A549 (cell line): ENCODE measurements at regions not wholly inside any gene's neighbourhood (a gene's known extent, or its start where the extent isn't known, plus 50 kb on each side); places are given as distances from the start of the nearest gene placed in this dataset.

Experiments
- EP300 ChIP-seq, 2 experiments: fragments of >200 bp; sonication (Bioruptor Twin); formaldehyde crosslinking; IDR thresholded peaks; 2 replicates in 1 of 2; 3 replicates in 1 of 2; pipeline ENCODE4 v1.6.1; 2016 to 2017
- FOSL2 ChIP-seq, 2 experiments: fragments of 450-650 bp in 1 of 2; fragments of >200 bp in 1 of 2; sonication (Bioruptor Twin) in 1 of 2; formaldehyde crosslinking; IDR thresholded peaks; 2 replicates each; pipeline versions ENCODE4 v1.5.0 to v1.6.1; 2016 to 2020; ENCODE audit warnings: mild to moderate bottlenecking in 1 of 2, moderate library complexity in 1 of 2
- GATA3 ChIP-seq: IDR thresholded peaks from 2 replicates; pipeline ENCODE4 v1.6.1; 2012; ENCODE audit warnings: borderline replicate concordance
- KDM5A ChIP-seq: fragments of 200-600 bp; sonication (generic); IDR thresholded peaks from 2 replicates; pipeline ENCODE4 v1.6.1; 2016; ENCODE audit warnings: antibody characterized with exemption, mild to moderate bottlenecking
- ZSCAN20 ChIP-seq: fragments of 250-450 bp; sonication (Bioruptor Pico); IDR thresholded peaks from 2 replicates; pipeline ENCODE4 v1.8.0; 2022; ENCODE audit warnings: mild to moderate bottlenecking, moderate library complexity
- TF ChIP-seq, protein P1 (sequence below): fragments of >200 bp; sonication (Bioruptor Twin); formaldehyde crosslinking; IDR thresholded peaks from 3 replicates; pipeline ENCODE4 v1.5.1; 2016

DNA sequence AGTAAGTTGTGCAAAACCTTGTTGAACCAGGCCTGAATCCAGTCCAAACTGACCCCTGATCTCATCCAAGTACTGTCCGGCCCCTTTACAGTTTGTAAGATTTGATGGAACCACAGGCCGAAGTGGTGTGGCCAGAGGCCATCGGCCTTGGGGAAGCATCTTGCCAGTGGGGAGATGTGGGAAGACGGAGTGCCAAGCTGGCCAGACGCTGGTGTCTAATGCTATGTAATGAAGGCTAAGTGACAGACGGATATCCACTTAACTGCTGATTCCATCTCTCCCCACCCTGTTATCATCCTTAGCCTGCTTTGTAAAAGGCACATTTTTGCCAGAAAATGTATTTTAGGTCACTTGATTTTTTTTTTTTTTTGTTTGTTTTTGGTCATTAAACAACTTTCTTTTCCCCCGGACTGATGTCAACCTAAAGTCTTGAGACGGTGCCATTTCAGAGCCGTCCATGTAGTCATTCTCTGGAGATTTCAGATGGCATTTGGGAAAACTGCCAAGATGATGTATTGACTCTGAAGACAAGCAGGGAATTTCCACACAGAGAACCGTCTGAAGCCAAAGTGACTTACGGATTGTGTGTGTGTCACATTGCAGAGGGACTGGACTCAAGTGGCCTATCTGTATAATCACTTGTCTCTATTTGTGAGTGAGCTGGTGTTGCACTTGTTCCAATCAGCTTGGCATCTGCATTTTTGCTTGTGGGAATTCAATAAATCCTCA is 86.5 kb upstream of the MANSC4 start:
- TF ChIP-seq EP300 (IDR thresholded peaks at IDR 0.05) (no peak), FOSL2 (IDR thresholded peaks at IDR 0.05) (no peak), FOSL2 (CRISPR knock-in tag; IDR thresholded peaks at IDR 0.05) (no peak), GATA3 (no peak), KDM5A (no peak), ZSCAN20 (no peak)
- TF ChIP-seq, protein P1, sequence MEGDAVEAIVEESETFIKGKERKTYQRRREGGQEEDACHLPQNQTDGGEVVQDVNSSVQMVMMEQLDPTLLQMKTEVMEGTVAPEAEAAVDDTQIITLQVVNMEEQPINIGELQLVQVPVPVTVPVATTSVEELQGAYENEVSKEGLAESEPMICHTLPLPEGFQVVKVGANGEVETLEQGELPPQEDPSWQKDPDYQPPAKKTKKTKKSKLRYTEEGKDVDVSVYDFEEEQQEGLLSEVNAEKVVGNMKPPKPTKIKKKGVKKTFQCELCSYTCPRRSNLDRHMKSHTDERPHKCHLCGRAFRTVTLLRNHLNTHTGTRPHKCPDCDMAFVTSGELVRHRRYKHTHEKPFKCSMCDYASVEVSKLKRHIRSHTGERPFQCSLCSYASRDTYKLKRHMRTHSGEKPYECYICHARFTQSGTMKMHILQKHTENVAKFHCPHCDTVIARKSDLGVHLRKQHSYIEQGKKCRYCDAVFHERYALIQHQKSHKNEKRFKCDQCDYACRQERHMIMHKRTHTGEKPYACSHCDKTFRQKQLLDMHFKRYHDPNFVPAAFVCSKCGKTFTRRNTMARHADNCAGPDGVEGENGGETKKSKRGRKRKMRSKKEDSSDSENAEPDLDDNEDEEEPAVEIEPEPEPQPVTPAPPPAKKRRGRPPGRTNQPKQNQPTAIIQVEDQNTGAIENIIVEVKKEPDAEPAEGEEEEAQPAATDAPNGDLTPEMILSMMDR, result no peak
